Trophoblast cell (in vitro differentiated cells and primary cell): ENCODE measurements at regions not wholly inside any gene's neighbourhood (a gene's known extent, or its start where the extent isn't known, plus 50 kb on each side); places are given as distances from the start of the nearest gene placed in this dataset.

Source experiments
- DNase-seq, 2 donors: peaks; one replicate each; pipeline ENCODE4 v3.0.0-alpha.2; 2016
- H2AFZ ChIP-seq: 2 replicates; pipeline ENCODE4 v1.6.1; 2013; ENCODE audit warnings: low read length, moderate library complexity, mild to moderate bottlenecking; ENCODE audit not compliant: insufficient read depth, poor library complexity
- H2AK5ac ChIP-seq: 2 replicates; pipeline ENCODE4 v1.6.1; 2013; ENCODE audit warnings: mild to moderate bottlenecking, low read length
- H2BK120ac ChIP-seq: 2 replicates; pipeline ENCODE4 v1.6.1; 2013; ENCODE audit warnings: low read length, mild to moderate bottlenecking, moderate library complexity; ENCODE audit not compliant: insufficient read depth, poor library complexity
- H2BK12ac ChIP-seq: 2 replicates; pipeline ENCODE4 v1.6.1; 2013; ENCODE audit warnings: mild to moderate bottlenecking, low read length, moderate library complexity
- H2BK5ac ChIP-seq: 2 replicates; pipeline ENCODE4 v1.6.1; 2013; ENCODE audit warnings: low read length, low read depth, moderate library complexity, mild to moderate bottlenecking; ENCODE audit not compliant: poor library complexity
- H3K14ac ChIP-seq: 2 replicates; pipeline ENCODE4 v1.6.1; 2013; ENCODE audit warnings: mild to moderate bottlenecking, low read length
- H3K18ac ChIP-seq: 2 replicates; pipeline ENCODE4 v1.6.1; 2013; ENCODE audit warnings: mild to moderate bottlenecking, low read length
- H3K23ac ChIP-seq: 2 replicates; pipeline ENCODE4 v1.6.1; 2013; ENCODE audit warnings: low read length
- H3K27ac ChIP-seq: 2 replicates; pipeline ENCODE4 v1.5.1; 2013; ENCODE audit warnings: low read depth, mild to moderate bottlenecking, inconsistent platforms, low read length, moderate library complexity
- H3K27me3 ChIP-seq: 2 replicates; pipeline ENCODE4 v1.6.1; 2013; ENCODE audit warnings: inconsistent platforms, mild to moderate bottlenecking, low read length, moderate library complexity; ENCODE audit not compliant: insufficient read depth
- H3K36me3 ChIP-seq, 2 experiments: 1 replicate in 1 of 2; 2 replicates in 1 of 2; pipeline ENCODE4 v1.6.1; 2013; ENCODE audit warnings: low read length in 2 of 2, mild to moderate bottlenecking in 2 of 2, moderate library complexity in 1 of 2; ENCODE audit not compliant: insufficient read depth in 2 of 2, control insufficient read depth in 1 of 2
- H3K4ac ChIP-seq: 2 replicates; pipeline ENCODE4 v1.6.1; 2013; ENCODE audit warnings: low read depth, mild to moderate bottlenecking, low read length, moderate library complexity
- H3K4me1 ChIP-seq, 2 experiments: 1 replicate in 1 of 2; 2 replicates in 1 of 2; pipeline ENCODE4 v1.6.1; 2013; ENCODE audit warnings: low read length in 2 of 2, mild to moderate bottlenecking in 2 of 2, moderate library complexity in 1 of 2; ENCODE audit not compliant: insufficient read depth in 2 of 2, control insufficient read depth in 1 of 2
- H3K4me2 ChIP-seq: 2 replicates; pipeline ENCODE4 v1.6.1; 2013; ENCODE audit warnings: inconsistent platforms, mild to moderate bottlenecking, low read length, moderate library complexity
- H3K4me3 ChIP-seq: 2 replicates; pipeline ENCODE4 v1.5.1; 2013; ENCODE audit warnings: mild to moderate bottlenecking, low read depth, low read length, inconsistent platforms
- H3K79me1 ChIP-seq: one replicate; pipeline ENCODE4 v1.6.1; 2013; ENCODE audit warnings: low read length
- H3K79me2 ChIP-seq: 2 replicates; pipeline ENCODE4 v1.6.1; 2013; ENCODE audit warnings: low read length, mild to moderate bottlenecking; ENCODE audit not compliant: control insufficient read depth, insufficient read depth, poor library complexity
- H3K9ac ChIP-seq: 2 replicates; pipeline ENCODE4 v1.6.1; 2013; ENCODE audit warnings: mild to moderate bottlenecking, low read length
- H3K9me3 ChIP-seq: 2 replicates; pipeline ENCODE4 v1.6.1; 2013; ENCODE audit warnings: low read depth, mild to moderate bottlenecking, control low read depth, inconsistent platforms, low read length; ENCODE audit not compliant: insufficient read depth
- H4K12ac ChIP-seq: 2 replicates; pipeline ENCODE4 v1.6.1; 2013; ENCODE audit warnings: low read depth, mild to moderate bottlenecking, low read length, moderate library complexity
- H4K8ac ChIP-seq: 2 replicates; pipeline ENCODE4 v1.6.1; 2013; ENCODE audit warnings: low read depth, mild to moderate bottlenecking, low read length, moderate library complexity
- H4K91ac ChIP-seq: one replicate; pipeline ENCODE4 v1.6.1; 2013; ENCODE audit warnings: low read depth, mild to moderate bottlenecking, low read length, moderate library complexity
- WGBS: extraction: QIAGEN DNeasy Blood & Tissue Kit; methylation state at CpG from one replicate; pipeline ENCODE4 v1.1.7; 2013; ENCODE audit warnings: missing lambda C conversion rate; ENCODE audit not compliant: insufficient read length, insufficient coverage; ENCODE audit errors: extremely low coverage; 5-methylcytosine and 5-hydroxymethylcytosine counted together

- Histone ChIP-seq H2BK120ac (no peak overlapping the region), H4K12ac (no peak overlapping the region), H2AFZ (no peak overlapping the region), H2AK5ac (no peak overlapping the region), H3K4ac (no peak overlapping the region), H3K4me2 (no peak overlapping the region), H4K8ac (no peak overlapping the region), H3K27ac (no peak overlapping the region), H3K36me3 (no peaks in the 10 kb centered on the region), H3K9me3 (no peaks in the 10 kb centered on the region), H3K9ac (no peak overlapping the region), H3K4me1 (peaks cover 0 to 2% of the 10 kb centered on the region in 2 experiments), H4K91ac (no peak overlapping the region), H3K4me3 (no peak overlapping the region), H2BK5ac (no peak overlapping the region), H3K23ac (no peak overlapping the region), H3K79me2 (peaks cover 2% of the 10 kb centered on the region), H2BK12ac (no peak overlapping the region), H3K18ac (no peak overlapping the region), H3K79me1 (peaks cover 3% of the 10 kb centered on the region), H3K14ac (no peak overlapping the region), H3K27me3 (no peaks in the 10 kb centered on the region)
- no CpG with 5 or more reads among the region's 4 CpGs for WGBS
- peak in 1 of 2 donors; percentile 42 for DNase-seq
These were observed 55.3 kb upstream of the NOCT start for GRCh38 chr4:138960175-138960710.

GRCh38 chr4:138959097-138959815 is 56.3 kb upstream of the NOCT start:
- no peak overlapping the region for H3K4me2 ChIP-seq
- no peaks in the 10 kb centered on the region for H3K36me3 ChIP-seq
- H3K27ac ChIP-seq, result no peak overlapping the region
- H4K91ac ChIP-seq, result no peak overlapping the region
- H3K27me3 ChIP-seq, result no peaks in the 10 kb centered on the region
- H2BK12ac ChIP-seq, result peak overlapping the region; percentile 76
- peak overlapping the region; percentile 37 for H3K18ac ChIP-seq
- no CpG with 5 or more reads among the region's 5 CpGs for WGBS
- no peak overlapping the region for H3K23ac ChIP-seq
- no peaks in the 10 kb centered on the region for H3K9me3 ChIP-seq
- no peak overlapping the region for H3K14ac ChIP-seq
- H3K4me3 ChIP-seq, result no peak overlapping the region
- H4K8ac ChIP-seq, result peak overlapping the region; percentile 65
- no peak overlapping the region for H2BK5ac ChIP-seq
- H2AFZ ChIP-seq, result no peak overlapping the region
- H3K4ac ChIP-seq, result no peak overlapping the region
- no peak overlapping the region for H3K9ac ChIP-seq
- H3K4me1 ChIP-seq, result peaks cover 0 to 2% of the 10 kb centered on the region in 2 experiments
- H2AK5ac ChIP-seq, result no peak overlapping the region
- H3K79me2 ChIP-seq, result peaks cover 2% of the 10 kb centered on the region
- H3K79me1 ChIP-seq, result peaks cover 3% of the 10 kb centered on the region
- DNase-seq, result no peak
- H4K12ac ChIP-seq, result peak overlapping the region; percentile 43
- no peak overlapping the region for H2BK120ac ChIP-seq

- Histone ChIP-seq H3K4ac (no peak overlapping the region), H2BK5ac (no peak overlapping the region), H3K36me3 (no peaks in the 10 kb centered on the region), H2BK12ac (no peak overlapping the region), H3K4me1 (peaks cover 0 to 2% of the 10 kb centered on the region in 2 experiments), H4K8ac (no peak overlapping the region), H3K4me3 (no peak overlapping the region), H2BK120ac (no peak overlapping the region), H3K9me3 (no peaks in the 10 kb centered on the region), H3K79me2 (peaks cover 2% of the 10 kb centered on the region), H3K4me2 (no peak overlapping the region), H3K79me1 (peaks cover 3% of the 10 kb centered on the region), H2AK5ac (no peak overlapping the region), H4K12ac (no peak overlapping the region), H3K23ac (no peak overlapping the region), H3K27me3 (no peaks in the 10 kb centered on the region), H2AFZ (no peak overlapping the region), H3K14ac (no peak overlapping the region), H3K9ac (no peak overlapping the region), H3K18ac (no peak overlapping the region), H3K27ac (no peak overlapping the region), H4K91ac (no peak overlapping the region)
- no CpG with 5 or more reads among the region's 3 CpGs for WGBS
- DNase-seq, result no peak
These were observed 57.1 kb upstream of the NOCT start for GRCh38 chr4:138958519-138958918.

- Histone ChIP-seq H4K8ac (no peak overlapping the region), H3K9ac (no peak overlapping the region), H3K4ac (no peak overlapping the region), H3K4me1 (peaks cover 0 to 4% of the 10 kb centered on the region in 2 experiments), H3K4me3 (no peak overlapping the region), H3K4me2 (no peak overlapping the region), H2BK12ac (no peak overlapping the region), H2BK5ac (no peak overlapping the region), H3K79me2 (peaks cover 2% of the 10 kb centered on the region), H3K36me3 (no peaks in the 10 kb centered on the region), H2AK5ac (no peak overlapping the region), H4K91ac (no peak overlapping the region), H3K79me1 (peaks cover 3% of the 10 kb centered on the region), H2AFZ (no peak overlapping the region), H3K23ac (no peak overlapping the region), H2BK120ac (no peak overlapping the region), H3K14ac (no peak overlapping the region), H3K18ac (no peak overlapping the region), H3K9me3 (no peaks in the 10 kb centered on the region), H3K27me3 (no peaks in the 10 kb centered on the region), H4K12ac (no peak overlapping the region), H3K27ac (no peak overlapping the region)
- no peak for DNase-seq
- no CpG with 5 or more reads among the region's 7 CpGs for WGBS
These were observed 58.3 kb upstream of the NOCT start for GRCh38 chr4:138957302-138957701.
